Adipocyte (in vitro differentiated cells): ENCODE measurements at regions not wholly inside any gene's neighbourhood (a gene's known extent, or its start where the extent isn't known, plus 50 kb on each side); places are given as distances from the start of the nearest gene placed in this dataset.

Source experiments
- DNase-seq: peaks from one replicate; pipeline ENCODE4 v3.0.0-alpha.2; 2015; ENCODE audit warnings: low read depth
- H3K27me3 ChIP-seq: replicated peaks from 2 replicates; pipeline ENCODE4 v1.7.0; 2013; ENCODE audit warnings: mild to moderate bottlenecking, low read length, moderate library complexity; ENCODE audit not compliant: control insufficient read depth, insufficient read depth
- H3K36me3 ChIP-seq: 2 replicates; pipeline ENCODE4 v1.7.0; 2013; ENCODE audit warnings: low read length, mild to moderate bottlenecking, moderate library complexity; ENCODE audit not compliant: control insufficient read depth, insufficient read depth, severe bottlenecking
- H3K4me1 ChIP-seq: 2 replicates; pipeline ENCODE4 v1.7.0; 2013; ENCODE audit warnings: mild to moderate bottlenecking, low read length, moderate library complexity; ENCODE audit not compliant: control insufficient read depth, insufficient read depth
- H3K4me3 ChIP-seq: 2 replicates; pipeline ENCODE4 v1.7.0; 2013; ENCODE audit warnings: mild to moderate bottlenecking, low read length, moderate library complexity
- H3K9ac ChIP-seq: 2 replicates; pipeline ENCODE4 v1.7.0; 2013; ENCODE audit warnings: mild to moderate bottlenecking, low read length, moderate library complexity
- H3K9me3 ChIP-seq: 2 replicates; pipeline ENCODE4 v1.7.0; 2013; ENCODE audit warnings: mild to moderate bottlenecking, low read length, moderate library complexity; ENCODE audit not compliant: control insufficient read depth

DNA sequence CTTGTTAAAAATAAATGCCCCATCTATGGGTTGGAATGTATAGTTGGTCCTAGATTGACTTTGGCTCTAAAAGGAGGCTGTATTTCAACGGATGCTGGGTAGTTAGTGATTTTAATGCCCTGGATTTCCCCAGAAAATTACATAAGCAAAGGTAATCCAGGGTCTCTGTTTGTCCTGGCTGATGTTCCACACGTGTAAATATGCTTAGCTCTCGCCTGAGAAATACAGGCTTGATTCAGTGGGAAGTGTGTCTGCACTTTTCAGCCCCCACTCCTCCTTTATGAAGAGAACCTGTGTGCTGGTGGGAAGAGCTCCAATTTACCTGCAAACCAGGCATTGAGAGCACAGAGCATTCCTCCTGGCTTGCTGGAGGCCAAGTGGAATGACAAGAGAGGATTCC lies 294.6 kb upstream of the CLINT1 start:
- H3K36me3 ChIP-seq = no peaks in the 10 kb centered on the region
- H3K27me3 ChIP-seq = no peaks in the 10 kb centered on the region
- no peak overlapping the region for H3K4me3 ChIP-seq
- H3K4me1 ChIP-seq = peaks cover 33% of the 10 kb centered on the region
- H3K9me3 ChIP-seq = no peaks in the 10 kb centered on the region
- H3K9ac ChIP-seq = no peak overlapping the region
- DNase-seq = no peak

DNA sequence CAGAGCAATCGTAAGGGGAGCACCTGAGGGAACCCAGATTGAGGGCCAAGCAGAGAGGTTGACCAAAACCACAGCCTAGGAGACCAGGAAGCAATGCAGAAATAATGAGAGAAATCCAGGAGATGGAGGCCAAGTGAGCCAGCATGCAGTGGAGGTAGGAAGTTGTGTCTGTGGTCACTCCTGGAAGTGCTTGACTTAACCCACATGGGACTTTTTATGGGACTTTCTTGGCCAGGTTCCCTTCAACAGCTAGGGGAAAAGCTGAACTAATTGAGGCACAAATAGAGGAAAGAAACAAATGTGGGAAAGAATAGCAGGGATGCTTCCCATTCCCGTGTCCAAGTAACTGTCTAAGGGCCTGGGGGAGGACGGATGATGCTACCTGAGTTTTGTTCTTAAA lies 293.2 kb upstream of the CLINT1 start:
- no peaks in the 10 kb centered on the region for H3K36me3 ChIP-seq
- no peaks in the 10 kb centered on the region for H3K9me3 ChIP-seq
- no peak overlapping the region for H3K4me3 ChIP-seq
- DNase-seq = no peak
- H3K4me1 ChIP-seq = peaks cover 33% of the 10 kb centered on the region
- no peaks in the 10 kb centered on the region for H3K27me3 ChIP-seq
- H3K9ac ChIP-seq = no peak overlapping the region

DNA sequence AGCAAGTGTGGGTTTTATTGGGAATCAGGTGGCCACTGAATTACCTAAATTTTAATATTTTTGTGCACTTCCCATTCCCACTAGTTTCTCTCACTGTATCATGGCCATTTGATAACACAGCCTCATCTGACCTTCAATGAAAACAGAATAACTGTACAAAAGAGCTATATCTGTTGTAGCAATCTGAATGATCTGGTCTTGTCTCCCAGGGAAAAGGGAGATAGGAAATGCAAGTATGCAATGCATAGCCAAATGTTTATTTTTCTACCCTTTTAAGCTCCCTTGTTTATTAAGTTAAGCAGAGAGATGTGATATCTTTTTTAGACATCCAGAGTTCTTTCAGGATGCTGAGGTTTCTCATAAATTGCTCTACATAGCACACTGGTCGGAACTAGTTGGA lies 288.3 kb upstream of the CLINT1 start:
- no peaks in the 10 kb centered on the region for H3K36me3 ChIP-seq
- H3K9me3 ChIP-seq = no peaks in the 10 kb centered on the region
- H3K4me3 ChIP-seq = no peak overlapping the region
- no peaks in the 10 kb centered on the region for H3K27me3 ChIP-seq
- H3K9ac ChIP-seq = no peak overlapping the region
- no peaks in the 10 kb centered on the region for H3K4me1 ChIP-seq
- DNase-seq = peak; percentile 6

DNA sequence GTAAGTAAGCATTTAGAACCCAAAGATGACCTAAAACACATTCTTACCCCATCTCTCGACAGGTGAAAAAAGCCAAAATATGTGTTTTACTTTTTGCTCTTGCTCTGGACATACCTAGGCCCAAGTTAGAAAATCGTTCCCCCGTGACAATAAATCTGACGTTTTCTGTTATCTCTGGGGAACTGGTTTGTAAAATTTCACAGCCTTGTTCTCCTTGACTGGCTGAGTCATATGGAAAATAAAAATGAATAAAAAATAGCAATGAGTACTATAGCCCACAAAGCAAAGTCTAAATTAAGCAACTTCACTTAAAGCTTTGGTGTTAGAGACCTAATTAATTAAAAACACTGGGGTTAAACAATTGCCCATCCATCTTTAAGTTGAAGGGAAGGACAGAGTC lies 286.9 kb upstream of the CLINT1 start:
- Histone ChIP-seq H3K4me3 (no peak overlapping the region), H3K9me3 (no peaks in the 10 kb centered on the region), H3K27me3 (no peaks in the 10 kb centered on the region), H3K36me3 (no peaks in the 10 kb centered on the region), H3K4me1 (no peaks in the 10 kb centered on the region), H3K9ac (no peak overlapping the region)
- DNase-seq = no peak

DNA sequence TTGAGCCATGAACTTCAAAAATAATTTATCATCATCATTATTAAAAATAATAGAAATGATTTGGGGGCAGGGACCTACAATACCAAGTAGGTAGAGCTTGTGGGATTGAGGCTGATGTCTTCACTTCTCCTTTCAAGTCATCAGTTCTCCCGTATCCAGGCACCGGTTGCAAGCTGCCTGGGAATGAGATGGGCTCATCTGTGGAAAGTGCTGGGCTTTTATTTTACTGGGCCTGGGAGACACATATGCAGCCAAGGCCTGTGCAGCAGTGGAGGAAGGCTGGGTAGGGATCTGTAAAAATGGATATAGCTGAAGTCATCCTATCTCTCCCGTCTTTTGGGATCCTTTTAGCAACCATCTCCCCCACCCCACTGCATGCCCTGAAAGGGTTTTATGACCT lies 284.1 kb upstream of the CLINT1 start:
- no peak for DNase-seq
- Histone ChIP-seq H3K4me1 (peaks cover 16% of the 10 kb centered on the region), H3K36me3 (no peaks in the 10 kb centered on the region), H3K9me3 (no peaks in the 10 kb centered on the region), H3K4me3 (no peak overlapping the region), H3K27me3 (no peaks in the 10 kb centered on the region), H3K9ac (no peak overlapping the region)

DNA sequence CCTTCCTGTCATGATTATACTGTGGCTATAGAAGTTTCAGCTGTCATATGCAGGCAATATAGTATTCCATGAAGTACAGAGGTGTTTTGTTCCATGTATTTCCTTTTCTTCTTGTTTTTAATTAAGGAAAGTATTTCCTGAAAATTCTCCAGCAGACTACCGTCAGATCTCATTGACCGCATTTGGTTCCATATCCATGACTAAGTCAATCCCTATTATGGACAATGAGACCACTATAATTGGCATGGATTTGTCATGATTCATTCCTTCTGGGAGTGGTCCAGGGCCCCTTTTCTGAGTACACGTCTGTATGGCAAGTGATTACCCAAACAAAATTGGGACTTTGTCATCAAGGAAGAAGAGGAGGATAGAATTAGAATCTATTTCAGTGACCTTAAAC lies 283.2 kb upstream of the CLINT1 start:
- DNase-seq = no peak
- no peaks in the 10 kb centered on the region for H3K36me3 ChIP-seq
- H3K9ac ChIP-seq = no peak overlapping the region
- no peaks in the 10 kb centered on the region for H3K9me3 ChIP-seq
- no peak overlapping the region for H3K4me3 ChIP-seq
- H3K4me1 ChIP-seq = peaks cover 16% of the 10 kb centered on the region
- H3K27me3 ChIP-seq = no peaks in the 10 kb centered on the region

DNA sequence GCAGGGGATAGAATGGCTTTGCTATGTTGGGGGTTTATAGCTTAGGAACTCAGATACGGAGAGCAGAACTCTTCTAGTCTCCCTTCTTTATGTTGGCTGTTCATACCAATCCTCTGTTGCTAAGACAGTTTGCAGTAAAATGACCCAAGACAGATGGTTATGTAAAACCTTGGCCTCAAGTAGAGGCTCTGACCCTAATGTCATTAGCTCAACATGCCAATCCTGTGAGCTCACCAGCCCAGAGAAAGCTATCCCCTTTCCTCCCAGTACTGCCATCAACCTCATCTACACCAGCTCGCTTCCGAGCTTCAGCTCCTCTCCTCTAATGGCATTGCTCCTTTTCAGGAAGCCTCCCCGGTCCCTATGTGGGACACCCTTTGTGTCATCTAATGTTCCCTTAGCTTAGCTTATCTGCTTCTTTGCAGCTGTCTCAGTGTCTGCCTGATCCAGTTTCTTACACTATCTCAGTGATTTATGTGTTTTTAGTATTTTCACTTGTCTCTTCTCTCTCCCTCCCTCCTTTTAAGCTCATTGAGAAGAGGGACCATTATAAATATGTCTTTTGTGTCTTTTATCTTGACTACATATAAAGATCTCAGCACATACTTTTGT lies 281.3 kb upstream of the CLINT1 start:
- no peak overlapping the region for H3K9ac ChIP-seq
- DNase-seq = no peak

DNA sequence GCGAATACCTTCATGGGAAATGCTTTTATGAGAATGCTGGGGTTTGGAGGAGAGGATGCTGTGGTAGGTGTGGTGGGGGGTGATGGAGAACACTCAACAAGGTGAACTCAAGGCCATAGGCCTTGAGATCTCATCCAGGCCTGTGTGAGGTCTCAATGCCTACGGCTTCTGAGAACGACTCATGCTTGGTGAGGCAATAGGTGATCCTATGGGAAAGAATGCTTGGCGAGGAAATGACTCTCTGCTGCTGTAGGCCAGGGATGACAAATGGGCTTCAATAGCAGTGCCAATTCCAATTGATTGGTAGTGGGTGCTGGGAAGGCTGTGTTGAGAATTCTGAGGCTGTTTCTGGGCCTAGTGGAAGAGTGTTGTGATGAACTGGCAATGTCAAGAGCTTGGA lies 280.2 kb upstream of the CLINT1 start:
- DNase-seq = peak; percentile 27
- Histone ChIP-seq H3K4me1 (peaks cover 28% of the 10 kb centered on the region), H3K4me3 (no peak overlapping the region), H3K9me3 (no peaks in the 10 kb centered on the region), H3K36me3 (no peaks in the 10 kb centered on the region), H3K27me3 (no peaks in the 10 kb centered on the region), H3K9ac (no peak overlapping the region)

More for the DNA sequence above, 281.3 kb upstream of the CLINT1 start:
- Histone ChIP-seq H3K4me3 (no peak overlapping the region), H3K27me3 (no peaks in the 10 kb centered on the region), H3K9me3 (no peaks in the 10 kb centered on the region), H3K36me3 (no peaks in the 10 kb centered on the region), H3K4me1 (peaks cover 22% of the 10 kb centered on the region)

DNA sequence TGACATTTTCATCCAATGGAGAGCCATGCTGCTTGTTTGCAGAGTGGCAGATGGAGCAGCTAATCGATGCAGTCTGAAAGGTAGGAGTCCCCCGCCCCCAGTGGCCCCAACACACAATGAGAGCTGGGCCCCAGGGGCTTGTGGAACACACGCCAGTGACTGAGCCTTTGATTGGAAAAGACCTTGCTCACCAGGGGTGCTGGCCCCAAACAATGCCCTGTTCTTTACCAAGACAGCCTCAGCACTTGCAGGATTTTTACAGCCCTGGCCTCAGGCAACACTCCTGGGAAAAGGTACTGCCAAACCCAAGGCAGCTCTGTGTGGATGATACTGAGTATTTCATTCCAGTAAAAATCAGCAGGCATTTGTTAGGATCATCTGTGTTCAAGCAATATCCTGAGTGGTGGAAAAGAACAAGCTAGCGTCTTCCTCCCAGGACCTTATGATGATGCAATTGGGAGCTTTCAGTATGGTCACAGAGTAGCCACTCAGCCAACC lies 276.8 kb upstream of the CLINT1 start:
- no peaks in the 10 kb centered on the region for H3K27me3 ChIP-seq
- H3K4me3 ChIP-seq = no peak overlapping the region
- H3K4me1 ChIP-seq = peaks cover 28% of the 10 kb centered on the region
- H3K9me3 ChIP-seq = no peaks in the 10 kb centered on the region
- no peak for DNase-seq
- no peaks in the 10 kb centered on the region for H3K36me3 ChIP-seq
- no peak overlapping the region for H3K9ac ChIP-seq

DNA sequence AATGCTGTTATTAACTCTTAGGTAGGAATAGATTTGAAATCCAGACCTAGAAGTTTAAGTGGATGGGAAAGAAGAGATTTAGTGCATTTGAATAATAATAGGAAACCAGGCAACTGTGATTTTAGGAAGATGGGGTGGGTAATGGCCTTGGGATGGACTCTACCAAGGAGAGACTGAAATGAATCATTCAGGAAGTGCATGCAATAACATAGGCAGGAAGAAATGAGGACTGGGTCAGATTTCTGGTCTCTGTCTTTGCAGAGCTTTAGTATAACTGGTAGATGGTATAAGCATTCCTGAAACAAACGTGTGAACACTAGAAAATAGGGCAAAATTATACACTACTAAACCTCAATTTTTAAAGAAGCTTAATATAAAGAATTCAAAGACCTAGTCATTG lies 274.4 kb upstream of the CLINT1 start:
- H3K36me3 ChIP-seq = no peaks in the 10 kb centered on the region
- H3K27me3 ChIP-seq = no peaks in the 10 kb centered on the region
- no peak for DNase-seq
- H3K9me3 ChIP-seq = no peaks in the 10 kb centered on the region
- peaks cover 12% of the 10 kb centered on the region for H3K4me1 ChIP-seq
- H3K9ac ChIP-seq = no peak overlapping the region
- H3K4me3 ChIP-seq = no peak overlapping the region

DNA sequence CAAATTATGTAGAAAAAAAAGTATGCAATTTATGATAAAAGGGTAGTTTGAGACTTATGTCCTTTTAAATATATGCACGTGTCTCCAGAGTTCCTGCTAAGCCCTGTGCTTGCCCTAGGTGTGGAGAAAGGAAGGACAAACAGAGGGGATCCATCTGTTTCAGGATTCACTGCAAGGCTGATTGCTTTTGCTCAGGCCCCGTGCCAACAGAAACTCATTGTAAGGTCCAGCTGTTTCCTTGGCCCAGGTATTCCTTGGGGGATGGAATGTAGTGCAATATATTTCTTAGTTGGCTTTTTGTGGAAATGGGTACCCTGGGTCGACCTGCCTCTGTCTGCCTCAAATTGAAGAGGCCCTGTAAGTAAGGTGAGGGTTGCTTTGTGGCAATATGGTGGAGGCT lies 268.6 kb upstream of the CLINT1 start:
- no peaks in the 10 kb centered on the region for H3K9me3 ChIP-seq
- H3K4me1 ChIP-seq = no peaks in the 10 kb centered on the region
- no peak for DNase-seq
- H3K4me3 ChIP-seq = no peak overlapping the region
- no peaks in the 10 kb centered on the region for H3K36me3 ChIP-seq
- no peaks in the 10 kb centered on the region for H3K27me3 ChIP-seq
- H3K9ac ChIP-seq = no peak overlapping the region
